HEK293 (cell line): ENCODE measurements at regions not wholly inside any gene's neighbourhood (a gene's known extent, or its start where the extent isn't known, plus 50 kb on each side); places are given as distances from the start of the nearest gene placed in this dataset.

Experiments
- KLF1 ChIP-seq: fragments of 450-650 bp; formaldehyde crosslinking; IDR thresholded peaks from 2 replicates; pipeline ENCODE4 v1.5.1; 2016; ENCODE audit warnings: missing biosample characterization, missing genetic modification characterization
- RBAK ChIP-seq: fragments of 450-650 bp; formaldehyde crosslinking; IDR thresholded peaks from 2 replicates; pipeline ENCODE4 v1.5.1; 2016; ENCODE audit warnings: missing biosample characterization, missing genetic modification characterization
- YY1 ChIP-seq: fragments of 450-650 bp; formaldehyde crosslinking; IDR thresholded peaks from 2 replicates; pipeline ENCODE4 v1.5.1; 2018; ENCODE audit warnings: missing biosample characterization, missing genetic modification characterization
- YY2 ChIP-seq: fragments of 450-650 bp; formaldehyde crosslinking; IDR thresholded peaks from 2 replicates; pipeline ENCODE4 v1.5.1; 2016; ENCODE audit warnings: missing biosample characterization, missing genetic modification characterization
- ZNF350 ChIP-seq: fragments of 450-650 bp; formaldehyde crosslinking; IDR thresholded peaks from 2 replicates; pipeline ENCODE4 v1.5.0; 2017; ENCODE audit warnings: missing biosample characterization, mild to moderate bottlenecking, missing genetic modification characterization
- ZNF529 ChIP-seq: fragments of 450-650 bp; formaldehyde crosslinking; IDR thresholded peaks from 2 replicates; pipeline ENCODE4 v1.5.1; 2017; ENCODE audit warnings: missing genetic modification characterization, missing biosample characterization; ENCODE audit not compliant: insufficient replicate concordance
- TF ChIP-seq, protein P1 (sequence below): fragments of 450-650 bp; formaldehyde crosslinking; IDR thresholded peaks from 2 replicates; pipeline ENCODE4 v1.5.1; 2016; ENCODE audit warnings: missing biosample characterization, missing genetic modification characterization
- TF ChIP-seq, protein P2 (sequence below): fragments of 450-650 bp; formaldehyde crosslinking; IDR thresholded peaks from 2 replicates; pipeline ENCODE4 v1.5.1; 2016; ENCODE audit warnings: missing biosample characterization, missing genetic modification characterization
- TF ChIP-seq, protein P3 (sequence below): fragments of 450-650 bp; formaldehyde crosslinking; IDR thresholded peaks from 2 replicates; pipeline ENCODE4 v1.5.1; 2016; ENCODE audit warnings: missing biosample characterization, missing genetic modification characterization, low read depth

DNA sequence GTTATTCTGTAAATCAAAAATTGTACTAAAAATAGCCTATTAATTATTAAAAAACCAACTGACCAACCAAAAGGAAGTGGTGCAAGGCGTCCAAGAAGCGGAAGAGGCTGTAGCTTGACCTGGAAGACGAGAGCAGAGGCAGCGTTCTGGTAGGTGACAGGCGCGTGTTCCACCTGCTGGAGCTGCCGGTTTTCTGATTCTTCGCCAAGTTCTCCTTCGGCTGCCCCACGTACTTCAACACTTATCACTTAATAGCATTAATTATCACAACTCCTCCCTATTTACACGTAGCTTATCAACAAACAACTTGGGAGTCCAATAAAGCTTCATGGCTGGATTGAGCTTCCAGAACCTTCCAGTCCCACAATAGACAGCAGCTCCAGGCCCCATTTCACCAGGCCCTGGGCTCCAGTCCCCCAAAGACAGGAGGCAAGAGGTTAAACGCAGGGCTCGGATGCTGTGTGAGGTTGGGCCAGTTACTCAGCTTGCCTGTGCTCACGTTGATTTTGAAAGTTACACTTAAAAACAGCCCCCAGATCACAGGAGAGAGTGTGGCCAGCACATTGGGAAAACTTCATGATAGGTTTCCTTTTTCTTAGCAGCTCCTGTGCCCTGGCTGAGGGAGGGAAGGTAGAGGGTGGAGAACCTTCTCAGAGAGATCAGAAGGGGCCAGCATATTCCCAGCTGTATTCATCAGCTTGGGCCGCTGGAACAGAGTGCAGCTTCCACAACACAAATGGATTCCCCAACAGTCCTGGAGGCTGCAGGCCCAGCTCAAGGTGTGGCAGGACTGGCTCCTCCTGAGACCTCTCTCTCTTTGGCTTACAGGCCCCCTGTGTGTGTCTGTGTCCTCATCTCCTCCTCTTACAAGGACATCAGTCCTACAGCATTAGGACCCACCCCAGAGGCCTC, 54.2 kb upstream of the FGF3 start:
- TF ChIP-seq ZNF529 (no peak), YY2 (tag by site-specific recombination) (no peak), ZNF350 (no peak), YY1 (tag by site-specific recombination) (no peak), KLF1 (tag by site-specific recombination) (no peak), RBAK (no peak)
- TF ChIP-seq, protein P1, sequence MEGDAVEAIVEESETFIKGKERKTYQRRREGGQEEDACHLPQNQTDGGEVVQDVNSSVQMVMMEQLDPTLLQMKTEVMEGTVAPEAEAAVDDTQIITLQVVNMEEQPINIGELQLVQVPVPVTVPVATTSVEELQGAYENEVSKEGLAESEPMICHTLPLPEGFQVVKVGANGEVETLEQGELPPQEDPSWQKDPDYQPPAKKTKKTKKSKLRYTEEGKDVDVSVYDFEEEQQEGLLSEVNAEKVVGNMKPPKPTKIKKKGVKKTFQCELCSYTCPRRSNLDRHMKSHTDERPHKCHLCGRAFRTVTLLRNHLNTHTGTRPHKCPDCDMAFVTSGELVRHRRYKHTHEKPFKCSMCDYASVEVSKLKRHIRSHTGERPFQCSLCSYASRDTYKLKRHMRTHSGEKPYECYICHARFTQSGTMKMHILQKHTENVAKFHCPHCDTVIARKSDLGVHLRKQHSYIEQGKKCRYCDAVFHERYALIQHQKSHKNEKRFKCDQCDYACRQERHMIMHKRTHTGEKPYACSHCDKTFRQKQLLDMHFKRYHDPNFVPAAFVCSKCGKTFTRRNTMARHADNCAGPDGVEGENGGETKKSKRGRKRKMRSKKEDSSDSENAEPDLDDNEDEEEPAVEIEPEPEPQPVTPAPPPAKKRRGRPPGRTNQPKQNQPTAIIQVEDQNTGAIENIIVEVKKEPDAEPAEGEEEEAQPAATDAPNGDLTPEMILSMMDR (tag by site-specific recombination) = no peak
- TF ChIP-seq, protein P2, sequence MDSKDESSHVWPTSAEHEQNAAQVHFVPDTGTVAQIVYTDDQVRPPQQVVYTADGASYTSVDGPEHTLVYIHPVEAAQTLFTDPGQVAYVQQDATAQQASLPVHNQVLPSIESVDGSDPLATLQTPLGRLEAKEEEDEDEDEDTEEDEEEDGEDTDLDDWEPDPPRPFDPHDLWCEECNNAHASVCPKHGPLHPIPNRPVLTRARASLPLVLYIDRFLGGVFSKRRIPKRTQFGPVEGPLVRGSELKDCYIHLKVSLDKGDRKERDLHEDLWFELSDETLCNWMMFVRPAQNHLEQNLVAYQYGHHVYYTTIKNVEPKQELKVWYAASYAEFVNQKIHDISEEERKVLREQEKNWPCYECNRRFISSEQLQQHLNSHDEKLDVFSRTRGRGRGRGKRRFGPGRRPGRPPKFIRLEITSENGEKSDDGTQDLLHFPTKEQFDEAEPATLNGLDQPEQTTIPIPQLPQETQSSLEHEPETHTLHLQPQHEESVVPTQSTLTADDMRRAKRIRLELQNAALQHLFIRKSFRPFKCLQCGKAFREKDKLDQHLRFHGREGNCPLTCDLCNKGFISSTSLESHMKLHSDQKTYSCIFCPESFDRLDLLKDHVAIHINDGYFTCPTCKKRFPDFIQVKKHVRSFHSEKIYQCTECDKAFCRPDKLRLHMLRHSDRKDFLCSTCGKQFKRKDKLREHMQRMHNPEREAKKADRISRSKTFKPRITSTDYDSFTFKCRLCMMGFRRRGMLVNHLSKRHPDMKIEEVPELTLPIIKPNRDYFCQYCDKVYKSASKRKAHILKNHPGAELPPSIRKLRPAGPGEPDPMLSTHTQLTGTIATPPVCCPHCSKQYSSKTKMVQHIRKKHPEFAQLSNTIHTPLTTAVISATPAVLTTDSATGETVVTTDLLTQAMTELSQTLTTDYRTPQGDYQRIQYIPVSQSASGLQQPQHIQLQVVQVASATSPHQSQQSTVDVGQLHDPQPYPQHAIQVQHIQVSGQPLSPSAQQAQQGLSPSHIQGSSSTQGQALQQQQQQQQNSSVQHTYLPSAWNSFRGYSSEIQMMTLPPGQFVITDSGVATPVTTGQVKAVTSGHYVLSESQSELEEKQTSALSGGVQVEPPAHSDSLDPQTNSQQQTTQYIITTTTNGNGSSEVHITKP (tag by site-specific recombination) = no peak
- TF ChIP-seq, protein P3, sequence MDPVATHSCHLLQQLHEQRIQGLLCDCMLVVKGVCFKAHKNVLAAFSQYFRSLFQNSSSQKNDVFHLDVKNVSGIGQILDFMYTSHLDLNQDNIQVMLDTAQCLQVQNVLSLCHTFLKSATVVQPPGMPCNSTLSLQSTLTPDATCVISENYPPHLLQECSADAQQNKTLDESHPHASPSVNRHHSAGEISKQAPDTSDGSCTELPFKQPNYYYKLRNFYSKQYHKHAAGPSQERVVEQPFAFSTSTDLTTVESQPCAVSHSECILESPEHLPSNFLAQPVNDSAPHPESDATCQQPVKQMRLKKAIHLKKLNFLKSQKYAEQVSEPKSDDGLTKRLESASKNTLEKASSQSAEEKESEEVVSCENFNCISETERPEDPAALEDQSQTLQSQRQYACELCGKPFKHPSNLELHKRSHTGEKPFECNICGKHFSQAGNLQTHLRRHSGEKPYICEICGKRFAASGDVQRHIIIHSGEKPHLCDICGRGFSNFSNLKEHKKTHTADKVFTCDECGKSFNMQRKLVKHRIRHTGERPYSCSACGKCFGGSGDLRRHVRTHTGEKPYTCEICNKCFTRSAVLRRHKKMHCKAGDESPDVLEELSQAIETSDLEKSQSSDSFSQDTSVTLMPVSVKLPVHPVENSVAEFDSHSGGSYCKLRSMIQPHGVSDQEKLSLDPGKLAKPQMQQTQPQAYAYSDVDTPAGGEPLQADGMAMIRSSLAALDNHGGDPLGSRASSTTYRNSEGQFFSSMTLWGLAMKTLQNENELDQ = no peak
